ENCODE measurements at regions not wholly inside any gene's neighbourhood (a gene's known extent, or its start where the extent isn't known, plus 50 kb on each side); places are given as distances from the start of the nearest gene placed in this dataset.

DNA sequence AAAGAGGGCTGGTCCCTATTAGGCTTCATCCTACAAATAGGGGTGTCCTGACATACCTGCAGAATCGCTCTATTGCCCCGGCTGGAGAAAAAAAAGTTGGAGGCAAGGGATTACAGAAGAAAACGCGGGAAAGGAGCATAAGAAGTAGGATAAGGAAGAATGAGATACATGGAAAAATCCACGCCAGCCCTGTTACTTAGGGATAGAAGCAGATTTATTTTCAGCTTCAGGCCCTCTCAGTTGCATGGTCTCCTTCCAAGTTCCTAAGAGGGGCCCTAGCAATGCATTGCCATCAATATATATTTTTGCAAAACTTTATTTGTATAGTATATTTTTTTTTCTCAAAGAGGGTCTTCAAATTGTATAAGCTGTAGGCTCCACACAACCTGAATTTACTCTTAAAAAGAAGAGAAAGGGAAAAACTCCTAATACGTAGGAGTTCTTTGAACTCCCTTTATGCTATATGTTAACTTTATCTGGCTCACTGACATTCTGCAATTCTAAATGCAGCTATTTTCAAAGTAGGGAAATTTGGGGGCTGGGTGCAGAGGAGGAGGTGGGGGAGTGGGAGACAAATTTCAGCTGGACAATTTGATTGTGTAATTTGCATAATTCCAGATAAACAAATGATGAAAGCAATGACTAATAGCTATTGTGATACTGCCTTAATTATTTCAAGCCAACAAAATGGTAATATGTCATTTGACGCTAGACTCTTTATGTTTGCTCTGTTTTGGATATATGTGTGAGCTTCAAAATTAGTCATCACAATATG is 137.7 kb upstream of the TRHDE start:
- no peak overlapping the region for H4K91ac ChIP-seq (ENCODE audit: insufficient read length, low read depth, low read length)
- H4K5ac ChIP-seq (ENCODE audit: insufficient read length, low read depth, low read length), result no peak overlapping the region
- no peak overlapping the region for H3T11ph ChIP-seq (ENCODE audit: low read length)
- no peaks in the 10 kb centered on the region for H3K9me3 ChIP-seq (ENCODE audit: control insufficient read depth, low read depth, low read length)
- WGBS (ENCODE audit: extremely low coverage, insufficient read length, low lambda C conversion rate), result no CpG with 5 or more reads among the region's 7 CpGs
- no peak overlapping the region for H4K8ac ChIP-seq (replicated peaks; ENCODE audit: insufficient read length, low read depth, low read length)
- H3K18ac ChIP-seq (ENCODE audit: insufficient read length, low read depth, low read length), result no peak overlapping the region
- H3K4me3 Mint-ChIP-seq, result no peak overlapping the region
- H2AK5ac ChIP-seq (ENCODE audit: insufficient read length, low read length), result no peak overlapping the region
- H3K36me3 Mint-ChIP-seq (ENCODE audit: insufficient read depth in 1 of 3, low read depth in 3 of 3), result no peaks in the 10 kb centered on the region
- no peak overlapping the region for H3K4ac ChIP-seq (ENCODE audit: low read depth, low read length)
- peaks cover 27 to 29% of the 10 kb centered on the region in 2 experiments for H3K4me1 Mint-ChIP-seq
- DNase-seq, result no peak
- no peaks in the 10 kb centered on the region for H3K9me3 Mint-ChIP-seq
- H3K79me2 ChIP-seq (ENCODE audit: insufficient read depth, low read length), result no peaks in the 10 kb centered on the region
- no peak overlapping the region for H2AFZ ChIP-seq (ENCODE audit: low read length)
- H3K27ac Mint-ChIP-seq, result no peak overlapping the region; a peak in 1 of 7 replicates
- no peaks in the 10 kb centered on the region for H3K27me3 Mint-ChIP-seq (ENCODE audit: low read depth)
- no peak overlapping the region for H3K14ac ChIP-seq (ENCODE audit: insufficient read depth, low read length)
- no peak overlapping the region for H3K23ac ChIP-seq (ENCODE audit: insufficient read length, low read depth, low read length)
- H2BK120ac ChIP-seq (ENCODE audit: low read depth, low read length, poor library complexity, severe bottlenecking), result peak overlapping the region; percentile 48
- H3K27me3 ChIP-seq (ENCODE audit: insufficient read depth, low read length), result no peaks in the 10 kb centered on the region
- no peaks in the 10 kb centered on the region for H3K79me1 ChIP-seq (ENCODE audit: insufficient read depth, low read depth, low read length, poor library complexity, severe bottlenecking)
- no peaks in the 10 kb centered on the region for H4K20me1 ChIP-seq (ENCODE audit: control insufficient read depth, insufficient read depth, insufficient read length)
- no peak overlapping the region for H3K56ac ChIP-seq (ENCODE audit: insufficient read length, low read depth, low read length)
- no peak overlapping the region for H2BK5ac ChIP-seq (ENCODE audit: insufficient read length, low read length)
- H3K4me1 ChIP-seq (ENCODE audit: insufficient read depth, low read length), result peaks cover 6% of the 10 kb centered on the region; the same call in 1 of the 2 replicates
- H2BK12ac ChIP-seq (ENCODE audit: insufficient read length, low read depth, low read length), result no peak overlapping the region
- H2BK15ac ChIP-seq (ENCODE audit: low read depth, low read length), result no peak overlapping the region
- no peak overlapping the region for H3K4me2 ChIP-seq (ENCODE audit: insufficient read depth, insufficient read length, low read length)
- H2BK20ac ChIP-seq (ENCODE audit: low read depth, low read length, poor library complexity, severe bottlenecking), result no peak overlapping the region
- H3K23me2 ChIP-seq (ENCODE audit: insufficient read length, low read depth, low read length, poor library complexity, severe bottlenecking), result no peaks in the 10 kb centered on the region
- TF ChIP-seq, protein P1, sequence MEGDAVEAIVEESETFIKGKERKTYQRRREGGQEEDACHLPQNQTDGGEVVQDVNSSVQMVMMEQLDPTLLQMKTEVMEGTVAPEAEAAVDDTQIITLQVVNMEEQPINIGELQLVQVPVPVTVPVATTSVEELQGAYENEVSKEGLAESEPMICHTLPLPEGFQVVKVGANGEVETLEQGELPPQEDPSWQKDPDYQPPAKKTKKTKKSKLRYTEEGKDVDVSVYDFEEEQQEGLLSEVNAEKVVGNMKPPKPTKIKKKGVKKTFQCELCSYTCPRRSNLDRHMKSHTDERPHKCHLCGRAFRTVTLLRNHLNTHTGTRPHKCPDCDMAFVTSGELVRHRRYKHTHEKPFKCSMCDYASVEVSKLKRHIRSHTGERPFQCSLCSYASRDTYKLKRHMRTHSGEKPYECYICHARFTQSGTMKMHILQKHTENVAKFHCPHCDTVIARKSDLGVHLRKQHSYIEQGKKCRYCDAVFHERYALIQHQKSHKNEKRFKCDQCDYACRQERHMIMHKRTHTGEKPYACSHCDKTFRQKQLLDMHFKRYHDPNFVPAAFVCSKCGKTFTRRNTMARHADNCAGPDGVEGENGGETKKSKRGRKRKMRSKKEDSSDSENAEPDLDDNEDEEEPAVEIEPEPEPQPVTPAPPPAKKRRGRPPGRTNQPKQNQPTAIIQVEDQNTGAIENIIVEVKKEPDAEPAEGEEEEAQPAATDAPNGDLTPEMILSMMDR (conservative IDR thresholded peaks at IDR 0.05), result no peak
- no peak overlapping the region for H3K9ac ChIP-seq (ENCODE audit: extremely low read depth, insufficient read length, low read length)
- H3K27ac ChIP-seq (ENCODE audit: insufficient read length, low read depth, low read length), result no peak overlapping the region

Measured in H9 (cell line).